Astrocyte of the cerebellum (primary cell): ENCODE measurements at regions not wholly inside any gene's neighbourhood (a gene's known extent, or its start where the extent isn't known, plus 50 kb on each side); places are given as distances from the start of the nearest gene placed in this dataset.

Experiments used
- DNase-seq: peaks from one replicate; pipeline ENCODE4 v3.0.0-alpha.2; 2011; ENCODE audit warnings: low read depth
- H3K4me3 ChIP-seq: 2 replicates; pipeline ENCODE4 v1.5.1; 2011; ENCODE audit warnings: mild to moderate bottlenecking, low read depth, low read length, moderate library complexity
- CTCF ChIP-seq: IDR thresholded peaks from 2 replicates; pipeline ENCODE4 v1.5.1; 2012; ENCODE audit warnings: low read length, low read depth, moderate library complexity, mild to moderate bottlenecking; ENCODE audit errors: missing control alignments
- in situ Hi-C: cut with HindIII; loops from 2 replicates; pipeline ENCODE4 v1.10.0; 2017; ENCODE audit warnings: low sequenced_read_pairs

GRCh38 chr9:26682041-26682440, 210.6 kb downstream of the CAAP1 start:
- no peak for DNase-seq
- H3K4me3 ChIP-seq, result no peak overlapping the region
- TF ChIP-seq CTCF, result no peak
- in situ Hi-C loops, result no loop called here

- TF ChIP-seq CTCF, result no peak
- no peak for DNase-seq
- H3K4me3 ChIP-seq, result no peak overlapping the region
- in situ Hi-C loops, result no loop called here
Observed at GRCh38 chr9:26677965-26678706, 214.5 kb downstream of the CAAP1 start.

GRCh38 chr9:26675035-26675434, 217.6 kb downstream of the CAAP1 start:
- no peak for DNase-seq
- in situ Hi-C loops, result no loop called here

GRCh38 chr9:26673261-26673660, 219.3 kb downstream of the CAAP1 start:
- in situ Hi-C loops, result no loop called here
- no peak for TF ChIP-seq CTCF
- no peak for DNase-seq
- no peak overlapping the region for H3K4me3 ChIP-seq

More at GRCh38 chr9:26675035-26675434, 217.6 kb downstream of the CAAP1 start:
- TF ChIP-seq CTCF, result no peak
- no peak overlapping the region for H3K4me3 ChIP-seq

GRCh38 chr9:26669701-26670670, 222.6 kb downstream of the CAAP1 start:
- no peak overlapping the region for H3K4me3 ChIP-seq
- in situ Hi-C loops, result no loop called here
- DNase-seq, result no peak
- no peak for TF ChIP-seq CTCF

- no peak for DNase-seq
- no peak for TF ChIP-seq CTCF
- in situ Hi-C loops, result no loop called here
- H3K4me3 ChIP-seq, result no peak overlapping the region
Observed at GRCh38 chr9:26667882-26668281, 224.7 kb downstream of the CAAP1 start.
